MCF 10A (cell line): ENCODE measurements at regions not wholly inside any gene's neighbourhood (a gene's known extent, or its start where the extent isn't known, plus 50 kb on each side); places are given as distances from the start of the nearest gene placed in this dataset.
A peak's percentile ranks its signal among the peaks of the same experiment; 100 is the strongest.

Source experiments
- BruUV-seq: library from RNA; stranded (reverse); fragments of 400-500 nt; replicated peaks from 2 replicates; lab custom pipeline; 2021; lab: Mats Ljungman, UMichigan
- CTCF ChIA-PET: fragments of 300-600 bp; sonication (Branson Sonifier 250); formaldehyde crosslinking; extraction: SDS; loops from one replicate; lab custom pipeline; 2021; ENCODE audit warnings: antibody characterized with exemption, inconsistent platforms; lab: Yijun Ruan, JAX
- POLR2A ChIA-PET: fragments of 300-600, 350-650 bp; sonication (Branson Sonifier 250); formaldehyde crosslinking; extraction: SDS; loops from one replicate; lab custom pipeline; 2020; ENCODE audit warnings: antibody characterized with exemption, inconsistent platforms; lab: Yijun Ruan, JAX
- DNase-seq: peaks from one replicate; pipeline ENCODE4 v3.0.0-alpha.2; 2018; ENCODE audit not compliant: unreplicated experiment
- H3K27ac Mint-ChIP-seq: one replicate; pipeline ENCODE4 v1.8.0; 2022; ENCODE audit warnings: mild to moderate bottlenecking, low read depth, mixed read lengths; ENCODE audit not compliant: unreplicated experiment
- H3K27me3 Mint-ChIP-seq: one replicate; pipeline ENCODE4 v1.8.0; 2022; ENCODE audit warnings: mixed read lengths; ENCODE audit not compliant: insufficient read depth, unreplicated experiment
- H3K36me3 Mint-ChIP-seq: one replicate; pipeline ENCODE4 v1.8.0; 2022; ENCODE audit warnings: mild to moderate bottlenecking, moderate library complexity, mixed read lengths; ENCODE audit not compliant: insufficient read depth, unreplicated experiment
- H3K4me1 Mint-ChIP-seq: one replicate; pipeline ENCODE4 v1.8.0; 2022; ENCODE audit warnings: mixed read lengths; ENCODE audit not compliant: insufficient read depth, unreplicated experiment
- H3K4me3 Mint-ChIP-seq: one replicate; pipeline ENCODE4 v1.8.0; 2022; ENCODE audit warnings: mild to moderate bottlenecking, moderate library complexity, mixed read lengths; ENCODE audit not compliant: unreplicated experiment
- H3K9me3 Mint-ChIP-seq: one replicate; pipeline ENCODE4 v1.8.0; 2022; ENCODE audit warnings: mixed read lengths; ENCODE audit not compliant: unreplicated experiment
- intact Hi-C: fragments of 100-400 bp; cut with micrococcal nuclease; formaldehyde crosslinking; loops from 2 replicates; pipeline ENCODE4 v1.14.1; 2022
- TF ChIP-seq, protein P1 (sequence below): fragments of 200-600 bp; IDR thresholded peaks from one replicate; pipeline ENCODE4 v1.8.0; 2022; ENCODE audit warnings: antibody characterized with exemption, mild to moderate bottlenecking; ENCODE audit not compliant: unreplicated experiment

DNA sequence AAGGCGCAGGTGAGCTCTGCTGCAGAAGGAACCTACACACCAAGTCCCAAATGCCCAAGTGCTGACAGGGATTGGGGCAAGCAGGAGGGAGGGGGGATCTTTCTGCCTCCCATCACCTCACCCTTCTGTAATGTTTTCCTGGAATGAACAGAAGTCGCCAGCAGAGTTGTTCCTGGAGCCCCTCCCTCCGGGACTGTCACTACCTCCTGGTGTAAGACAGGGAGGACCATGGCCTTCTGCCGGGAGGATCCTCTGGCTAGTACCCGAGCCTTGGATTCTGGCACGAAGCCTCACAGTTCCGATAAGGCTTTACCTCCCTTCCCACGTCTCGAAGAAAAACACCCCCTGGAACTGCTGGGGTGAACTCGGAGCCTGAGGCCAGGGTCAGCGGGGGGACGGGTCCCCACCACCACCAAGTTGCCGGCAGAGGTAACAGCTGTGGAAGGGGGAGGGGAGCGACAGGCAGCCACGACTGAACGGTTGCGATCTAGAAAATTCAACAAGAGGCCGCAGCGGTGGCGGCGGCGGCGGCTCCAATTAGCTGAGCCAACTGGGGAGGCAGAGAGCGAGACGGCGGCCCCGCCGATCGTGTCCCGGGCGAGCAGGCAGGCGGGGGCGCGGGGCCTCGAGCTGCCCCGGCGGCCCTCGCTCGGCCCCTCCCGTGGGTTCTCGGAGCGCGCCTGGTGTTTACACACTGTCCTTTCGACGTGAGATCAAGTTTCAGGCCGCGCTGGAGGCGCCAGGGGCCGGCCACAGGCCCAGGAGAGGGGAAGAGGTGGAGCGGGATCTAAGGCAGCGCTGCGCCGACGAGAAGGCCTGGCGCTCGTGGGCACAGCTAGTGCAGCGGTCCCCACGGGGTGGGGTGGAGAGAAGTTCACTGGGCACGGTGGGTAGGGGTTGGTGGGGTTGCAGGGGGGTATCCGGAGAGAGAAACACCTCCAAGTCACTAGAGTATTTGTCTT, 53.7 kb upstream of the BCOR start:
- ChIA-PET CTCF (no interaction called here), POLR2A (interaction anchor here (0.6 kb wide), 1 partner anchor 770 kb away, joined by 3 read pairs; no protein-coding TSS in a partner anchor)
- Mint-ChIP-seq H3K4me3 (peak overlapping the region; percentile 40), H3K27me3 (no peaks in the 10 kb centered on the region), H3K27ac (no peak overlapping the region), H3K36me3 (no peaks in the 10 kb centered on the region), H3K4me1 (no peaks in the 10 kb centered on the region), H3K9me3 (no peaks in the 10 kb centered on the region)
- intact Hi-C loops: loop anchor here (2.0 to 10.0 kb wide), 4 partner anchors 54 to 421 kb away; partner anchors contain the start of gene BCOR
- BruUV-seq: no TSS peak
- TF ChIP-seq, protein P1, sequence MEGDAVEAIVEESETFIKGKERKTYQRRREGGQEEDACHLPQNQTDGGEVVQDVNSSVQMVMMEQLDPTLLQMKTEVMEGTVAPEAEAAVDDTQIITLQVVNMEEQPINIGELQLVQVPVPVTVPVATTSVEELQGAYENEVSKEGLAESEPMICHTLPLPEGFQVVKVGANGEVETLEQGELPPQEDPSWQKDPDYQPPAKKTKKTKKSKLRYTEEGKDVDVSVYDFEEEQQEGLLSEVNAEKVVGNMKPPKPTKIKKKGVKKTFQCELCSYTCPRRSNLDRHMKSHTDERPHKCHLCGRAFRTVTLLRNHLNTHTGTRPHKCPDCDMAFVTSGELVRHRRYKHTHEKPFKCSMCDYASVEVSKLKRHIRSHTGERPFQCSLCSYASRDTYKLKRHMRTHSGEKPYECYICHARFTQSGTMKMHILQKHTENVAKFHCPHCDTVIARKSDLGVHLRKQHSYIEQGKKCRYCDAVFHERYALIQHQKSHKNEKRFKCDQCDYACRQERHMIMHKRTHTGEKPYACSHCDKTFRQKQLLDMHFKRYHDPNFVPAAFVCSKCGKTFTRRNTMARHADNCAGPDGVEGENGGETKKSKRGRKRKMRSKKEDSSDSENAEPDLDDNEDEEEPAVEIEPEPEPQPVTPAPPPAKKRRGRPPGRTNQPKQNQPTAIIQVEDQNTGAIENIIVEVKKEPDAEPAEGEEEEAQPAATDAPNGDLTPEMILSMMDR: no peak
- DNase-seq: no peak

DNA sequence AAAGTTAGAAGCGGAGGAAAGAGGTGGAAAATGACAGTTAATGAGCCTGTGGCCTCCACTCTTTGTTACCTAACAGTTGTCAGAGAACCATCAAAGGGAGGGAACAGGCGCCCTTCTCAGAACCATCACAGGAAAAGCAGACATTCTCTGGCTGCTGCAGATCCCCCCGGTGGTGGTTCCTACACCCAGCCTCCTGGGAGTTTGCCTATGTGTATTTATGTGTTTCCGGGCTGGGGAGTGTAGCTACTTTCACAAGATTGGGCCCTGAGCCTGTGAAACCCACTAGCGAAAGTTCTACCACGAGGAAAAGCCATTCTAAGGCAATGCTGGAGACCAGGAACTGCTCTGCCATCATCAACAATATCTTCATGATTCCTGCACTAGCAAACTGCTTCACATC, 52.7 kb upstream of the BCOR start:
- Mint-ChIP-seq H3K4me1 (no peaks in the 10 kb centered on the region), H3K36me3 (no peaks in the 10 kb centered on the region), H3K9me3 (no peaks in the 10 kb centered on the region), H3K4me3 (no peak overlapping the region), H3K27me3 (no peaks in the 10 kb centered on the region), H3K27ac (no peak overlapping the region)
- POLR2A ChIA-PET: no interaction called here
- no TSS peak for BruUV-seq
- intact Hi-C loops: loop anchor here (5.0 to 10.0 kb wide), 2 partner anchors 53 to 114 kb away; partner anchors contain the start of gene BCOR
- TF ChIP-seq, protein P1: no peak
- CTCF ChIA-PET: no interaction called here
- DNase-seq: no peak

DNA sequence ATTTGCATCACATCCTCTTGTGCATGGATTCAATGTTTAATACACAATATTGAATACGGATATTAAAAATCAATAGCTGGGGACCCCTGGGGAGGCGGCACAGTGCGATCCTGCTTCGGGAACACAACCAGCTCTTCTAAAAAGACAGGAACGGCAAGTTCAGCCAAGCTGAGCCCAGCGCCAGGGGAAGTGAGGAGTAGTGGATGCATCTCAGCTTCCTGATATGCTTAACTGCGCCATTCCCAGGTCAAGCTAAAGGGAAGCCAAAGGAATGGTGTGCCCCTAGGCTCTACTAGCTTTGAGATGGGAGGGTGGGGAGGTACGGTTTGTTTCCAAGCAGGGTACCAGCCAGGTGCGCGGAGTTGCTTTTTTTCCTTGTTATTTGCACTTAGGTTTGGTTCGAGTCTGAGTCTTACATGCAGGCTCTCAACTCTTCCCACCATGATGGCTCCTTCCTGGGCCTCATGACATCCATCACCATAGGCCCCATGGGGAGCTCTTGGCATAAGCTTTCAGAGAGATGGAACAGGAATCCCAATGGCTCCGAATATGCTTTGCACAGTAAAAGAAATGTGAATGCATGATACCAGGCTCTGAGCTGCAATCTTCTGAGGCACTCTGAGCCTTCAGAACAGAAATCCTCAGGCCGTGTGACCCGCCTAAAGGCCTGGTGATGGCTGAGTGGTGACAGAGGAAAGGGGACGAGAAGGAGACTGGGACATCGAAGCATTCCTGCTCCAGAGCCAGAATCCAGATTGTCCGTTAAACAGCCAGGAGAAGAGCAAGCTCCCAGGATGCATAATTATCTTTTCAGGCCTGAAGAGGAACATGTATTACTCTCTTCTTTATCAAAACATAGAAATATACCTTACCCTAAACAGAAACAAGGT, 51.8 kb upstream of the BCOR start:
- DNase-seq: no peak
- no peak overlapping the region for H3K27ac Mint-ChIP-seq
- H3K4me1 Mint-ChIP-seq: no peaks in the 10 kb centered on the region
- H3K36me3 Mint-ChIP-seq: no peaks in the 10 kb centered on the region
- POLR2A ChIA-PET: no interaction called here
- BruUV-seq: no TSS peak
- intact Hi-C loops: loop anchor here (5.0 to 10.0 kb wide), 2 partner anchors 52 to 115 kb away; partner anchors contain the start of gene BCOR
- H3K27me3 Mint-ChIP-seq: no peaks in the 10 kb centered on the region
- H3K9me3 Mint-ChIP-seq: no peaks in the 10 kb centered on the region
- H3K4me3 Mint-ChIP-seq: no peak overlapping the region
- CTCF ChIA-PET: interaction anchor here (0.7 kb wide), 1 partner anchor 15 kb away, joined by 3 read pairs; no protein-coding TSS in a partner anchor
- TF ChIP-seq, protein P1: no peak
